GM18868 (cell line): ENCODE measurements at regions not wholly inside any gene's neighbourhood (a gene's known extent, or its start where the extent isn't known, plus 50 kb on each side); places are given as distances from the start of the nearest gene placed in this dataset.
"Not testable (repeated sequence)": the region's sequence is repeated elsewhere in the genome, so short reads cannot be mapped to it uniquely, and the experiment has no call there.

Source experiments
- ATAC-seq: cut with Tn5 transposase; IDR thresholded peaks from one replicate; pipeline ENCODE4 v1.9.1; 2021; ENCODE audit warnings: mild to moderate bottlenecking, moderate library complexity; ENCODE audit not compliant: unreplicated experiment

DNA sequence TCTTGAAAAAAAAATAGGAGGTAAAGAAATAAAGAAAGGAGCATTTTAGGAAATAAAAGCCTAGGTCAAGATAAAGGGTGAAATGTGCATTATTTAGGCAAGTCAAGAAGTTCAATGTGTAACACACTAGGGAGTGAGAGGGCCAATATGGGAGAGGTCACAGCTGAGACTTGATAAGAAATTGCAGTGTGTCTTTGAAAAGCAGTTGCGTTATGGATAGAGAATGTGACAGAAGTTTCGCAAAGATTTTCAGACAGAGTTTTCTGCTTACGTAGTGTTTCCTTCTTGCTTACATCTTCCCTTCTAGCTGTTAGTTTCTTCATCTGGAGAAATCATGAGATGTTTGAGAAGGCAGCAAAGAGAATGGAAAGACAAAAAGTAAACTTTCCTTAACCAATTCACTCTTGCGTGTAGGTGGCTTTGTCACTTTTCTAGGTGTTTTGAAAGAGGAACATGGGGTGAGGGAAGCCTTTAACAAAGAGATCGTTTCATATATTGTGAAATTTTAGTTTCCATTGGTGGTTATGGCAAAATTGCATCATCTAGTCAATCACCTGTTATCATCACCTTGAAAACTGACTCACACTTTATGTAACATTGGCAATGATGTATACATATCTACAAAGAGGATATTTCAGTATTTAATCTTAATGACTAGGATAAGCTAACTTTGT, 975.5 kb downstream of the OLFM4 start:
- no peak for ATAC-seq

DNA sequence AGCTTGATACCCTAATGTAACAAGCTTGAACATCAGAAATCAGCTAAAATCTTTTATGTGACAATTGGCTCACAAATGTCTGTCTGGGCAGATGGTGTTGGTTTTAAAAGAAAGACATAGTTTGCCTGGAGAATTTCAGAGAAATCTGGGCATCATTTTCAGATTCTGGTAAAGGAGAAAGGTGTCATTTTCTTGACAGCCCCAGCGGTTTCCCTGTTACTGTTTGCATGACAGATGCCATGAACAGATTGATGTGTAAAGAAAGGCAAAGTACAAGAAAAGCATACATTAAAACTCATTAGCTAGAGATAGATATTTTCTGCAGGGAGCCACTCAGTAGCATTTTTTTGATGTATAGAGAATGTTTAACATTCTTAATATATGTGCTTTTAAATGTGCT, 987.9 kb downstream of the OLFM4 start:
- ATAC-seq: no peak

DNA sequence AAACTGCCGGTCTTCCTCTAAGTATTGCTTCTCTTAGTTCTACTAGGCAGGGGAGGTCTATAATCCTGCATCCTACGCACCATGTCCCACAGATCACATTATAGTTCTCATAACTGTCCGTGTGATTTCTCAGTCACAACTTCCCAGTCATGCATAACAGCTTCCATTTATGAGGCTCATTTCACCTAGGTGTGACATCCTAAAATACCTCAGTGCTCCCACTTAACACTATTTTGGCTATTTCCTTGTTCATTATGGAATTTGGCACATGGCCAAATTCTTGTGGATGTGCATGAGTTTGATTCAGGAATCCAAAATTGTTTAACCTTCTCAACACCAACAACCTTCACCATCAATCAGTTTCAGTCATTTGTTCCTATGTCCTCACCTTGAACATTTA, 989.9 kb downstream of the OLFM4 start:
- no peak for ATAC-seq

DNA sequence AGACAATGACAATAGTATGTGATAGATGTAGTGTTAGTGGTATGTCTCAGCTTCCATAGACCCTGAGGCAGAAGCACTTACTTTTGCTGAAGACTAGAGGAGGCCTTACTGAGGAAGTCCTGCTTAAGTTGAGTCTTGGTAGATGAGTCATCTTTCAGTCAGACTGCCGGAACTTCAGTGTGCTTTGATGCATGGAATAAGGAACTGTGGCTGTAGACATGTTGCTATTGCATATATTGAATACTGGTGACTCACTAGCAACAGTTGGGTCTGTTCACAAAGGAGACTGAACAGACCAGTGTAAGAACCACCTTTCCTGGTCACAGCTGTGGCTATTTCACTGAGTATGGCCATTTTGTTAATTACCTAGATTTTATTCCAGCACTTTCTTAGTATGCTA, 1000.6 kb downstream of the OLFM4 start:
- peak; percentile 99 for ATAC-seq

DNA sequence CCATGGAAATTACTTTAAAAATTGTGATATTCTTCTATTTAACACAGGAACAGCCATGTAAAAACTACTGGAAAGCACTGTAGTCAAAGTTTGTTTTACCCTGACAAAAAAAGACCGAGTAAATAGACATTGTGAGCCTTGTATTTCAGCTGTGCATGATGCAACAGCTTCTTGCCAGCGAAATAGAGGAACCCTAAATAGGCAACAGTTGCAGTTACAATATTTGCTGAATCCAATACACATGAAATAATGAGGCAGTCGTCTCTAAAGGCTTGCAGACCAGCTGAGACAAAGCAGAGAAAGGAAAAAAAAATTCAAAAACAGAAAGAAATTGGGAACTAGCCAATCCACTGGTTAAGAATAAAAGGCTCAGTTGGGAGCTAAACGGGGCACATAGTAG, 1001.1 kb downstream of the OLFM4 start:
- ATAC-seq: peak; percentile 18

DNA sequence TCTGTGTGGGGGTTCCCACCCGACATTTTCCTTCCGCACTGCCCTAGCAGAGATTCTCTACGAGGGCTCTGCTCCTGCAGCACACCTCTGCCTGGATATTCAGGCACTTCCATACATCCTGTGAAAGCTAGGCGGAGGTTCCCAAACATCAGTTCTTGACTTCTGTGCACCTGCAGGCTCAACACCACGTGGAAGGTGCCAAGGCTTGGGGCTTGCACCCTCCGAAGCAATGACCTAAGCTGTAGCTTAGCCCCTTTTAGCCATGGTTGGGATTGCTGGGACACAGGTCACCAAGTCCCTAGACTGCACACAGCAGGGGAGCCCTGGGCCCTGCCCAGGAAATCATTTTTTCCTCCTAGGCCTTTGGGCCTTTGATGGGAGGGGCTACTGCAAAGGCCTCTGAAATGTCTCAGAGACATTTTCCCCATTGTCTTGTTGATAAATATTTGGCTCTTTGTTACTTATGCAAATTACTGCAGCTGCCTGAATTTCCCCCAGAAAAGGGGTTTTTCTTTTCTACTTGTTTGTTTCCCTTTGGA, 1004.8 kb downstream of the OLFM4 start:
- no peak for ATAC-seq

DNA sequence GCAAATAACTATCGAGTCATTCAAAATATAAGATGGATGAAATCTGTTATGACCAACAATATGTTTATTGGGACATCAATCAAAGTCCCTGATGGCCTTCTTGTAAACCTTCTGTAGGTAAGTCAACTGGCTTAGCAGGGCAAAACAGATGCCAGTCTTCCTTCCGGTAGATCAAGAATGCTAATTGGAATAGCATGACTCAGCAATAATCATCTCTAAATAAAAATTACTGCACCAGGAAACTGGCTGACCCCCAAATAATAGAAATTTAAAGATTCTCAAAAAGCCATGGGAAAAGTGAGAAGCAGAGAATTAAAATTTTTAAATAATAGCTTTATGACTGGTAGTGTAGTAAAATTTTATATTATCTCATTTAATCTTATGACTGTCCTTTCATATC, 1005.4 kb downstream of the OLFM4 start:
- no peak for ATAC-seq

DNA sequence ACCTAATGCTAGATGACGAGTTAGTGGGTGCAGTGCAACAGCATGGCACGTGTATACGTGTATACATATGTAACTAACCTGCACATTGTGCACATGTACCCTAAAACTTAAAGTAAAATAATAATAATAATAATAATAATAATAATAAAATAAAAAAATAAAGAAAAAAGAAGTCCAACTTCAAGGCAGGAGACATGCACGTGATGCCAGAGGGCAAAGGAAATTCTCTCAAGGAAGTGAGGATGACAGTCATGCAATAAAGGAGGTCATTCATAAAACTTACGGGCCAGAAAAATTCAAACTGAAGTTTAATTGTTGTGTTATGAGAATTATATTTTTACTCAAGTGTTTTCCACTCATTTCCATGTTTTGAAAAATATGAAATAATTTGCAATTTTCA, 1028.8 kb downstream of the OLFM4 start:
- not testable (repeated sequence) for ATAC-seq

DNA sequence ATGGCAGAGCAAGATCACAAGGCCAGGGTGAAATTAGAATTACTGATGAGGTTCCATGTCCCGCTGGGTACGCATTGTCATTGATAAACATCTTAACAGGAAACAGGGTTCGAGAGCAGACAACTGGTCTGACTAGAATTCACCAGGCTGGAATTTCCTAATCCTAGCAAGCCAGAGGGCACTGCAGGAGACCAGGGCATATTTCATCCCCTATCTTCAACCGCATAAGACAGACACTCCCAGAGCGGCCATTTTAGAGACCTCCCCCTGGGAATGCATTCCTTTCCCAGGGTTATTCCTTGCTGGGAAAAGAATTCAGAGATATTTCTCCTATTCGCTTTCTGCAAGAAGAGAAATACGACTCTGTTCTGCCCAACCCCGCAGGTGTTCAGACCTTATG, 1041.3 kb downstream of the OLFM4 start:
- not testable (repeated sequence) for ATAC-seq

DNA sequence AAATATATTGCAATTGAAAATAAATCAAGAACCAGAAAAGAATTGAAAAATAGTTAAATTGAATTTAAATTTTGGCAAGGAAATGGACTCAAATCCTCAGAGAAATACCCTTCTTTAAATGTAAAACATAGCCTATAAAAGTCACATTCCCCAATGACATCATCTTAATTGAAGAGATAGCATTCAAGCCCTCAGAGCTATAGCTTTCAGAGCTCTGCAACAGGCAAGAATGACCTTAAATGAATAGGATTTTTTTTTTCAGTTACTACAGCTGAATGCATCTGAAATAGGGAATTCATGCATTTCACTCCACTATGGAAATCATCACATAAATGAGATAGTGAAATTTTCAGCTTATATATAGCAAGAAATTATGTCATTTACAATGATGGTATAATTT, 1049.0 kb downstream of the OLFM4 start:
- no peak for ATAC-seq

DNA sequence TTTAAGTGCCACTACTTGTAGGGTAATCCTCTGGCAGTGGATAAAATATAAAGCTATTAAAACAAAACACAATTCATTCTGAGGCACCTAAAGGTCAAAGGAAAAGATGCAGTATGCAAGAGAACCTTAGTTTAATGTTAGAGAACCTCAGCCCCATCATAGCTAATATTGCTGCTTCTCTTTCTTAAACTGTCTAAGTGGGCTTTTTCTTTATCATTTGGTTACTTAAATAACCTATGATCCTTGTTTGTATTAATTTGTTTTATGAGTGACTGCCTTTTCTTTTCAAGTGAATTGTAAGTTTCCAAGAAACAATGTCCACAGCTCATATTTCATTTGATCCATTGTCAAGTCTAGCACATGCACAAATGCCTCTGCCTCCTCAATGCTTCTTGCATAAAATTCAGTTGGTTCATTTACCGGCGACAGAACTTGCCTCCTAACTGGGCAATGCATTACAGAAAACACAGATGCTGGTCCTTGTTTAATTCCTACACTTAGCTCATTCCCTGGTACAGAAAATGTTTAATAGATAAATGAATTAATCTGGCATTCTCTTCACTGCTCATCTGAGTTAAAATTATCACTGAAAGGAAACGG, 1049.8 kb downstream of the OLFM4 start:
- no peak for ATAC-seq

DNA sequence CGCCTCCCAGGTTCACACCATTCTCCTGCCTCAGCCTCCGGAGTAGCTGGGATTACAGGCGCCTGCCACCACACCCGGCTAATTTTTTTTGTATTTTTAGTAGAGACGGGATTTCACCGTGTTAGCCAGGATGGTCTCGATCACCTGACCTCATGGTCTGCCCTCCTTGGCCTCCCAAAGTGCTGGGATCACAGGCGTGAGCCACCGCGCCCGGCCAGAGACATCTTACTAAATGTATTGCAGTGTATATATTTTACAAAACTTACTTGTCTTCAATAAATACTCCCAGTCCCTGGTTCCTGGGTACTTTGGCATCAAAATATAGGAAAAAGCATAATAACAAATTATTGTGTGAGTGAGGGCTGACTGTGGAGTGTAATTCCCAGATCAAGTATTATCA, 1053.7 kb downstream of the OLFM4 start:
- not testable (repeated sequence) for ATAC-seq

DNA sequence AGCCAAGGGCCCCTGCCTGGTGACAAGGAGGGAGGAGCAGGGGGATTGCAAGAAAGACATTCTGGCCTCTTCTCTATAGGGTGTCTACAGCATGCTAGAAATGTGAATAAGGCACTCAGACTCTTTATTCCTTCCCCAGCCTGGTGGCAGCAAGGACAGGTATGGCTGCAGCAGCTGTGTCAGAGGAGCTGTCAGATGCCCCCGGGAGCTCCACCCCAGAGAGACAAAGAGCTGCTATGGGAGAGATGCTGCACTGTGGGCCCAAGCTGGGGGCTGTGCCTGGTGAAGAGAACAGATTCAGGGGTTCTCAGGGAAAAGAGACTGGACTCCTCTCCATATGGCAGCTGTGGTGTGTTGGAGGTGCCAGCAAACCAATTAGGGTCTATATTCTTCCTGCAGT, 1063.3 kb downstream of the OLFM4 start:
- ATAC-seq: no peak

DNA sequence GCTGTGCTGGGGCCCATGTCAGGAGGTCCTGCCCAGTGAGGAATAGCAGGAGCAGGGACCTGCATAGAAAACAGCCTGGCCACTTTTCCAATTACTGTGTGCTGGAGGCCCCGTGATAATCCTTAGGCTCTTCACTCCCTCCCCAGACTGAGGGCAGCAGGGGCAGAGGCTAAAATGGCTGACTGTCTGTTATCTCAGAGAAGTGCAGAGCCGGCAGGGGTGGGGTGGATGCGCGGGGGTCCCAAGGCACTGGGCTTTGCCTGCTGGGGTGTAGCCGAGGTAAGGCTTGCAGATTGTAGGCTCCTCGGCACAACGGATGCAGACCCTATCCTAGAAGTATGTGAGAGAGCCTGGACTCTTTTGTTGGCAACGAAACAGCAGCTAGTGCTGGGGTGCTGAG, 1064.1 kb downstream of the OLFM4 start:
- no peak for ATAC-seq

DNA sequence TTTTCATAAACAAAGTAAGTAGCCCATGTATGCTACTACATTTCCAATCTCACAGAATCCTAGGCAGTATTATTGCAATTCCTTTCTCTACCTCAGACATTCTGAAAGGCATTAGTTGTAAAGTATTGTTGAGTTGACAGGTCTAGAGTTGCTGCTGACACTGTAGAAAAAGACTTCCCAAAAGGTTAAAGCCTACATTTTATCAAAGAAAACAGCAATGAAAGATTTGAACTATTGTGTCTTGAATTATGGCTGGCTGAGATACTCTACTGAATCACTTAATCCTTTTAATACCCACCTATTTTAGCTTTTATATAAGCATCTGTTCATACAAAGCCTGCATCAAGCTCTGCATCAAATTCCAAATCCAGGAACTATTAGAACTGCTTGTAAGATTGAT, 1082.0 kb downstream of the OLFM4 start:
- ATAC-seq: no peak

DNA sequence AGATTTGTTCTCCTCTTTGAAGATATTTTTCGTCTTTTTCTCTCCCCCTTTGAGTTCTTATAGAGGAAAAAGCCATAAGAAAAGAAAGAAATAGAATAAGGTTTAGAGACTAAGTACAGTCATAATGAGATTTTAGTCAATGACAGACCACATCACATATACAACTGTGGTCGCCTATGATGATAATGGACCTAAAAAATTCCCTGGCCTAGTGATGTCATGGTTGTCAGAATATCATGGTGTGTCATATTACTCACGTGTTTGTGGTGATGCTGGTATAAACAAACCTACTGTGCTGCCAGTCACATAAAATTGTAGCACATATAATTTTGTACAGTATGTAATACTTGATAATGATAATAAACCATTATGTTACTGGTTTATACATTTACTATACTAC, 1096.1 kb downstream of the OLFM4 start:
- peak; percentile 76 for ATAC-seq

DNA sequence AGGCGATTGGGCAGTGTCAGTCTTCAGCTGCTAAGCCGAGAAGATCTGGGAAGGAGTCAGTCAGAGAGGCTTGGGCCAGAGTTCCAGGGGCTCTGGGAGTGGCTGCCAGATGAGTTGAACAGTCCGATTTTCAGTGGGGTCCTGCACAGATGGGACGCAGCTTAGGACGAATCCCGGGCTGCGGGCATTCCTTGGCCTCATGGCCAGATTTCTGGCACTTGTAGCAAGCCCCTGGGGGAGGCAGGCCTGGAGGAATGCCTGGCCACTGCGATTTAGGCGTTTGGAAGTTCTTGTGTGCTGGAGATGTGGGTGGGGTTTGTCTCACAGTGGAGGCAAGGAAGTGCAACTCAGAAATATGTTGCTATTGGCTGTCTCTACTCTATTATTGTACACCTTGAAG, 1102.3 kb downstream of the OLFM4 start:
- not testable (repeated sequence) for ATAC-seq

DNA sequence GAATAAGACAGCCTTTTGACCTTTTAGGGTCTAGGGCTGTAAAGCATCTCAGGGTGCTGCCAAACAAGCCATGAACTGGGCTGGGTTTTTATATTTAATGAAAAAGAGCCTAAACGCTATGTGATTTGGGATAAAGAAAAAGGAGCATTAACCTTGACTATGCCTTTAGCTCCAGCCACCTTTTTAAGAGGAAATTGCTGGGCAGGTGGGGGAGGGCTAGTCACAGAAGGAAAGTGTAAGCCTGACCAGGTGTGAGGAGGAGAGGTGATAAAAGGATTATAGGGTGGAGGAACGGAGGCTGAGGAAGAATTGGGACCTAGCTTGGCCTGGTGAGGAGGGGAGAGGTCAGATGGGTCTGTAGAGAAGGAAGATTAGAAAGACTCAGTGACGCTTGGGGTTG, 1102.8 kb downstream of the OLFM4 start:
- ATAC-seq: not testable (repeated sequence)

DNA sequence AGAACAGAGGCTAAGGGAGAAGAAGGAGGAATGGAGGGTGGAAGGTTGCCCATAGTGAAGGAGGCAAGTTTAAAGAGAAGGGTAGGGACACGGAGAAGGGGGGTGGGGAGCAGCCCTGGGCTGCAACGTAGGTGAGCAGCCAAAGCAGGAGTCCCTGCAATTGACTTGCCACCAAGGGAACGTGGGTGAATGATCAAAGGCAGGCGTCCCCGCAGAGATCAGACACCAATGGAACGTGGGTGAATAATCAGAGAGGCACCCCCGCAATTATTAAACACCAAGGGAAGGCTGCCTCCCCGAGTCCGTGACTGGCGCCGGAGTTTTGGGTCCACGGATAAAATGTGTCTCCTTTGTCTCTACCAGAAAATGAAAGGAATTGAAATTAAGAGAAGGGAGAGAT, 1103.5 kb downstream of the OLFM4 start:
- ATAC-seq: not testable (repeated sequence)

DNA sequence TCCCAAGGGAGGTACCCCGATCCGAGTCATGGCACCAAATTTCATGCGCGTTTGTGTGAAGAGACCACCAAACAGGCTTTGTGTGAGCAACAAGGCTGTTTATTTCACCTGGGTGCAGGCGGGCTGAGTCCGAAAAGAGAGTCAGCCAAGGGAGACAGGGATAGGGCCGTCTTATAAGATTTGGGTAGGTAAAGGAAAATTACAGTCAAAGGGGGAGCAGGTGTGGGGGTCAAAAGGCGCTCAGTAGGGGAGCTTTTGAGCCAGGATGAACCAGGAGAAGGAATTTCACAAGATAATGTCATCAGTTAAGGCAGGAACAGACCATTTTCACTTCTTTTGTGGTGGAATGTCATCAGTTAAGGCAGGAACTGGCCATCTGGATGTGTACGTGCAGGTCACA, 1104.1 kb downstream of the OLFM4 start:
- not testable (repeated sequence) for ATAC-seq

DNA sequence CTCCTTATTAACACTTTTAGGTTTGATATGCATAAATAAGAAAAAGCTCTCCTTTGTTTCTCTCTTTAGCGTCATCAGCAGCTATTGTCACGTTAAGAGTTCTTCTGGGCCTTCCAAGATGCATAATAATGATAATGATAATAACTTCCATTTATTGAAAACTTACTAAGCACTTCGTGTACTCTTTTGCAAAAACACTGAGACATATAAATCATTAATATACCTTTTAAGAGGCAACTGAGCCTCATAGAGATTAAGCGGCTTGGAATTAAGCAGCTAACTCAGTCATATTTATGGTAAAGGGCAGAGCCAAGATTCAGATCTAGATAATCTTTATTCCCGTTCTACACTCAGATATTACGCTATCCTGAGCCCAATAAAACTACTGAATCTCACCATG, 1105.1 kb downstream of the OLFM4 start:
- ATAC-seq: no peak

DNA sequence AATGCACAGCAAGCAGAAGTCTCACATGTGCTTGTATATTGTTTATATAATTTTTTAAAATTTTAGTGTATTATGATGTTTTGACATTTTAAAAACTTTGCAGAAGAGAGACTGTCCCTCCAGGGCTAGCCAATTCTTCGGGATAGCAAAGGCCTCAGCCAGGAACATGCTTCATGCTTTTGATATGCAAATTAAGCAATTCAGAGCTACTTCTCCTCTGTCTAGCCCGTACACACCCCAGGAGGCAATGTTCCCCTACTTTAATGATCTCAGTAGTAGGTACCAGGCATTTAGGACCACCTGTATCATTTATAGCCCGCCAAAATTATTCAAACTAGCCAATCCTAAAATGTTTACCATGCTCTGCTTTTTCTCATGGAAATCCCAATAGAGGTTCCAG, 1116.2 kb downstream of the OLFM4 start:
- ATAC-seq: no peak

DNA sequence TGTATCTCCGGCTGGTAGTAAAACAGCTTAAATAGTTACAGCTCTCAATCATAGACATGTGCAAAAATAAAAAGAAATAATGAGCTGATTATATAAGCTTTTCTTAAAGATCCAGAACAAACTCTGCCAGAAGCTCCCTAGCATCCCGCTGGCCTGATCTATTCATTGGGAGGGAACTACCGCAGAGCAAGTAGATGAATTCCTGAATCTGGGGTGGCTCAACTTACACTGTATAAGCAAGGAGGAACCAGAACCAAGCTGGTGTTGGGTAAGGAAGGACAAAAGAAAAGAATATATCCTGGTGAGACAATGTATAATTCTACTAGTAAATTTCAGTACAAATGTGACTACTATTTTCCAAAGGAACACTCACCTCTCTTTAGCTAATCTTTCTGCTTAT, 1122.2 kb downstream of the OLFM4 start:
- ATAC-seq: no peak
